ENCODE measurements at regions not wholly inside any gene's neighbourhood (a gene's known extent, or its start where the extent isn't known, plus 50 kb on each side); places are given as distances from the start of the nearest gene placed in this dataset.

- no peak overlapping the region for H3K4me3 ChIP-seq
- TF ChIP-seq CTCF (IDR thresholded peaks at IDR 0.05) = no peak
- no peak for TF ChIP-seq POLR2A (IDR thresholded peaks at IDR 0.05)
- no peaks in the 10 kb centered on the region for H3K36me3 ChIP-seq (ENCODE audit: low read depth, missing control alignments)
- DNase-seq = no peak
- no peak overlapping the region for H3K27ac ChIP-seq
- H3K27me3 ChIP-seq = no peaks in the 10 kb centered on the region
- H3K9me3 ChIP-seq = no peaks in the 10 kb centered on the region
- 91 to 100% methylated on average over 1 of the region's 1 CpG for WGBS, 2 donors
- intact Hi-C loops (cut with DNase I; ENCODE audit: low total_unique reads) = no loop called here
- H3K4me1 ChIP-seq = no peaks in the 10 kb centered on the region
Observed at GRCh38 chr5:143472576-143472975, 69.1 kb upstream of the NR3C1 start.

- H3K9me3 ChIP-seq = no peaks in the 10 kb centered on the region
- no peaks in the 10 kb centered on the region for H3K4me1 ChIP-seq
- TF ChIP-seq CTCF (IDR thresholded peaks at IDR 0.05) (no peak), POLR2A (IDR thresholded peaks at IDR 0.05) (no peak)
- H3K36me3 ChIP-seq (ENCODE audit: low read depth, missing control alignments) = no peaks in the 10 kb centered on the region
- DNase-seq = no peak
- intact Hi-C loops (cut with DNase I; ENCODE audit: low total_unique reads) = no loop called here
- WGBS, 2 donors = 82 to 87% methylated on average over 7 of the region's 7 CpGs
- H3K27me3 ChIP-seq = no peaks in the 10 kb centered on the region
- H3K4me3 ChIP-seq = no peak overlapping the region
- H3K27ac ChIP-seq = no peak overlapping the region
Observed at GRCh38 chr5:143471666-143472464, 68.4 kb upstream of the NR3C1 start.

GRCh38 chr5:143471041-143471509 is 67.6 kb upstream of the NR3C1 start:
- H3K36me3 ChIP-seq (ENCODE audit: low read depth, missing control alignments) = no peaks in the 10 kb centered on the region
- 97 to 100% methylated on average over 1 of the region's 1 CpG for WGBS, 2 donors
- H3K27me3 ChIP-seq = no peaks in the 10 kb centered on the region
- no peak for DNase-seq
- no peaks in the 10 kb centered on the region for H3K4me1 ChIP-seq
- no peak overlapping the region for H3K4me3 ChIP-seq
- no peaks in the 10 kb centered on the region for H3K9me3 ChIP-seq
- TF ChIP-seq CTCF (IDR thresholded peaks at IDR 0.05) (no peak), POLR2A (IDR thresholded peaks at IDR 0.05) (no peak)
- intact Hi-C loops (cut with DNase I; ENCODE audit: low total_unique reads) = no loop called here
- H3K27ac ChIP-seq = no peak overlapping the region

GRCh38 chr5:143470120-143470519 is 66.6 kb upstream of the NR3C1 start:
- Histone ChIP-seq H3K9me3 (no peaks in the 10 kb centered on the region), H3K4me1 (no peaks in the 10 kb centered on the region), H3K36me3 (ENCODE audit: low read depth, missing control alignments) (no peaks in the 10 kb centered on the region), H3K27me3 (no peaks in the 10 kb centered on the region), H3K27ac (no peak overlapping the region), H3K4me3 (no peak overlapping the region)
- 62 to 72% methylated on average over 1 of the region's 1 CpG for WGBS, 2 donors
- DNase-seq = no peak
- intact Hi-C loops (cut with DNase I; ENCODE audit: low total_unique reads) = no loop called here
- TF ChIP-seq CTCF (IDR thresholded peaks at IDR 0.05) (no peak), POLR2A (IDR thresholded peaks at IDR 0.05) (no peak)

GRCh38 chr5:143469125-143469524 is 65.6 kb upstream of the NR3C1 start:
- no peaks in the 10 kb centered on the region for H3K4me1 ChIP-seq
- H3K27me3 ChIP-seq = no peaks in the 10 kb centered on the region
- H3K36me3 ChIP-seq (ENCODE audit: low read depth, missing control alignments) = no peaks in the 10 kb centered on the region
- DNase-seq = no peak
- no peaks in the 10 kb centered on the region for H3K9me3 ChIP-seq
- intact Hi-C loops (cut with DNase I; ENCODE audit: low total_unique reads) = no loop called here
- no peak overlapping the region for H3K27ac ChIP-seq
- TF ChIP-seq POLR2A (IDR thresholded peaks at IDR 0.05) = no peak
- no peak for TF ChIP-seq CTCF (IDR thresholded peaks at IDR 0.05)
- no peak overlapping the region for H3K4me3 ChIP-seq
- WGBS, 2 donors = 73 to 82% methylated on average over 2 of the region's 2 CpGs
